Cardiac fibroblast (primary cell): ENCODE measurements at regions not wholly inside any gene's neighbourhood (a gene's known extent, or its start where the extent isn't known, plus 50 kb on each side); places are given as distances from the start of the nearest gene placed in this dataset.
A peak's percentile ranks its signal among the peaks of the same experiment; 100 is the strongest.

ENCODE experiments used
- DNase-seq, 2 donors: peaks; one replicate each; pipeline versions ENCODE4 v3.0.0 to v3.0.0-alpha.2; 2010; ENCODE audit warnings: low read depth in 2 of 2
- H3K4me3 ChIP-seq, 2 donors: replicated peaks in 1 of 2; 1 replicate in 1 of 2; 2 replicates in 1 of 2; pipeline ENCODE4 v1.5.1; 2011; ENCODE audit warnings: low read depth in 2 of 2, low read length in 2 of 2, mild to moderate bottlenecking in 2 of 2, moderate library complexity in 1 of 2
- CTCF ChIP-seq: IDR thresholded peaks from one replicate; pipeline ENCODE4 v1.5.1; 2011; ENCODE audit warnings: low read depth, mild to moderate bottlenecking, low read length, inconsistent platforms

- peak; percentile 26 to 31 for DNase-seq
- no peak overlapping the region for H3K4me3 ChIP-seq
- TF ChIP-seq CTCF: peak; percentile 30
These were observed 260.0 kb downstream of the C6orf118 start for GRCh38 chr6:165049362-165049761.

GRCh38 chr6:165047952-165048351, 261.5 kb downstream of the C6orf118 start:
- TF ChIP-seq CTCF: no peak
- H3K4me3 ChIP-seq: no peak overlapping the region
- DNase-seq: no peak

GRCh38 chr6:165045631-165046030, 263.8 kb downstream of the C6orf118 start:
- TF ChIP-seq CTCF: no peak
- H3K4me3 ChIP-seq: no peak overlapping the region
- DNase-seq: no peak

GRCh38 chr6:165042912-165043311, 266.5 kb downstream of the C6orf118 start:
- no peak for DNase-seq
- TF ChIP-seq CTCF: no peak
- H3K4me3 ChIP-seq: no peak overlapping the region

- no peak overlapping the region for H3K4me3 ChIP-seq
- no peak for TF ChIP-seq CTCF
- DNase-seq: no peak
These were observed 269.0 kb downstream of the C6orf118 start for GRCh38 chr6:165040440-165040839.

- no peak overlapping the region for H3K4me3 ChIP-seq
- DNase-seq: no peak
- TF ChIP-seq CTCF: no peak
These were observed 275.1 kb downstream of the C6orf118 start for GRCh38 chr6:165034271-165034741.

- no peak for DNase-seq
- TF ChIP-seq CTCF: no peak
- H3K4me3 ChIP-seq: no peak overlapping the region
These were observed 277.9 kb downstream of the C6orf118 start for GRCh38 chr6:165031502-165031901.
